HG03103 (cell line): ENCODE measurements at regions not wholly inside any gene's neighbourhood (a gene's known extent, or its start where the extent isn't known, plus 50 kb on each side); places are given as distances from the start of the nearest gene placed in this dataset.
"Not testable (repeated sequence)": the region's sequence is repeated elsewhere in the genome, so short reads cannot be mapped to it uniquely, and the experiment has no call there.

Source experiments
- ATAC-seq: cut with Tn5 transposase; IDR thresholded peaks from one replicate; pipeline ENCODE4 v1.9.1; 2021; ENCODE audit warnings: low read depth; ENCODE audit not compliant: unreplicated experiment

DNA sequence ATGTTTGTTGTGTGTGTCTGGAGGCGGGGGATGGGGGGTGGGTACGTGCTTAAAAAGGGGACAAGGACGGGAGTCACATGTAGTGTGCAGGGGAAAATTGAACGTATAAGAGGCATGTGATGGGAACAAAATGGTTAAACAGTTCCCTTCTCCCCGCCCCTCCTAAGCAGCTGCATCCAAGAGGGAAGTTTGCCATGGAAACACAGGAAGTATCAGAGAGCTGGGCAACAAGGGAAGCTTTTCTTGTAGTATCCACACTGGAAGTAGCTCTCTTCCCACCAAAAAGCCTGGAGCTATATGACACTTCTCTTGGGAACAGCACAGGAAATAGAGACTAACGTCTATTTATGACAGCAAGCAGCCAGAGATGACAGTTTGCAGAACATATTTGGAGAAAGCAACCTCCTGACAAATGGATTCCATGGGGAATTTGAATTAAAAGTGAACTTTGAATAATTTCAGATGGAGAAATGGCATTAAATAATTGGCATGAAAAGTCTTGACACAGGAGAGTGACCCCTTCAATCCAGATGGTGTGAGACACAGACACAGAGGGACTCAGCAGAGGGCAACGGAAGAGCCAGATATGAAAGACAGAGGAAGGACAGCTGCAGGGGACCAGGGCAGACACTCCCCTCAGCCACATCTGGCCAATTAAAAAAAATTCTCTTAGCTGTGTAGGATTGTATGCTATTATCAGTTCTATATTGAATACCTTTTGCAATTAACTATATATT is 294.2 kb upstream of the TBL1XR1 start:
- no peak for ATAC-seq

DNA sequence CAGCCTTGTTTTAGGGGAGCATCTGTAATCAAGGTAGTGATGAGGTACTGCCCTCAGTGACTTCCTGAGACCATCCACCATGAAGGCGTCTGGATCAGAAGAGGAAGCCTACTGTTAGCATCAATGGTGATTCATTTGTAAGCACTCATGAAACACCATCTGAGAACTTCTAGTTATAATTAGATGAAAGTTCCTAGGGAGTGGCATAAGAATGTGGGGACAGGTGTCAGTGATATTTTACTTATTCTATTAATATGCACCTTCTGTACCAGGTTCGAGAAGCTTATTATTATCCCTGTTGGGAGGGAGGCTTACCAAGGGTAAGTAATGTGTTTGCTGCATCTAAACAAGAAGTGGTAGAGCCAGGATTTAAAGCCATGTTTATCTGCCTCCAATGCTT is 295.8 kb upstream of the TBL1XR1 start:
- no peak for ATAC-seq

DNA sequence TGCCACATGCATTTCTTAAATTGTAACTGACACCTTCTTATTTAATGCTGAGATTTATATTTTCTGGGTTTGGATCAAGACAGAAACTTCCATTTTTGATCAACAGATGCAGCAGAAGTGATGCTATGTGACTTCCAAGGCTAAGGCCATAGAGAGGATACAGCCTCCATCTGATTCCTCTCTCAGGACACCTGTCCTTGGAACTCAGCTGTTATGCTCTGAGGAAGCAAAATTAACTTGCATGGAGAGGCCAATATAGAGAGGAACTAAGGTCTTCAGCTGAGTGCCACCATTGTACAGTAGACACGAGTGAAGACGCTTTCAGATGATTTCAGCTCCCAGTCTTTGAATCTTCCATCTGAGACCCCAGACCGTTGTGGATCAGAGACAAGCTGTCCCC is 296.9 kb upstream of the TBL1XR1 start:
- no peak for ATAC-seq

DNA sequence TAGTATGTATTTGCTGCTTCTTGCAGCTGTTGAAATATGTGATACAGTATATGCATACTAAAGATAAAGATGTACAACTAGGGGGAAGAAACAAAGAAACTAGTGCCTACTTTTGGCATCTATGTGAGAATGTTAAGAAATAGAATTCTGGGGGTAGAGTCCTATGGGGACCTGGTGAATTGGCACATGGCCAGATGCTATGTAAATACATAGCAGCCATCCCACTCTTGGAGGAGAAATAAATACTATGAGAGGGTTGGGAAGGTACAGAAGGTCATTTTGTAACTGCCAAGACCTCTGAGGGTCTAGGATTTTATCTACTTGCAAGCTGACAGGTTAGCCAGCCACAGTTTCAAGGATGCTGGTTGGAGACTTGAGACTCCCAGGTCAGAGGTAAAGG is 298.3 kb upstream of the TBL1XR1 start:
- ATAC-seq: no peak

DNA sequence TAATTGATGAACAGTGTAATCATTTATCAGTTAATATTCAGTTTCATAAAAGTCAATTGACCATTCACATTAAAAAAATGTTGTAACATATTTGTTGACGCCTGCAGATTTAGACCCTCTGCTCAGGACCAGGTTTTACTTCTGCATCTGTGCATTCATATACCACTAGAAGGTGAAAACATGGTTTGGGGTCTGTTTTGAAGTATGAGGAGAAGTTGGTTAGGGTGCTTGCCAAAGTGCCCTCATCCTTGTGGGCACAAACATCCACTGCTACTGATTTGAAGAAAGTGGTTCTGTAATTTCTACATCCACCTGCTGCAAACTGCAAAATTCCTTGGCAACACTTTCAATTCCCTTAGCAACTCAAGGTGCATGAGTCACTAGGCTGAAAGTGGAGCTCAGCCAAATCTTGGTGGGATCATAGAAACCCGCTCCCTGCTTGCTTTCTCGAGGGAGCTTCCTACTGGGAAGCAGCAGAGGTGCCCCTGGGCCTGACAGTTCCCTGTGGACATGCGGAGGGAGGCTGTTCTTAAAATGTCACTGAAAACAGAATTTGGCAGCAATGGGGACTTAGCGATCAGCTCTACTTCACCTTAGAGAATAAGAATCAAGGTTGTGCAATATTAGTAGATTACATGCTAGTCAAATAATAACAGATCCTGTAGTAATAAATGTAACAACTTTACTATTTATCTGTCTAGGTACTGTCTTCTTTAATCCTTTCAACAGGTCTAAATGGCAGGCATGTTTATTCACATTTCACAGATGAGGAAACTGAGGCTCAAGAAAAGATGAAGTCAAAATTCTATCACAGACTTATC is 301.0 kb upstream of the TBL1XR1 start:
- no peak for ATAC-seq

DNA sequence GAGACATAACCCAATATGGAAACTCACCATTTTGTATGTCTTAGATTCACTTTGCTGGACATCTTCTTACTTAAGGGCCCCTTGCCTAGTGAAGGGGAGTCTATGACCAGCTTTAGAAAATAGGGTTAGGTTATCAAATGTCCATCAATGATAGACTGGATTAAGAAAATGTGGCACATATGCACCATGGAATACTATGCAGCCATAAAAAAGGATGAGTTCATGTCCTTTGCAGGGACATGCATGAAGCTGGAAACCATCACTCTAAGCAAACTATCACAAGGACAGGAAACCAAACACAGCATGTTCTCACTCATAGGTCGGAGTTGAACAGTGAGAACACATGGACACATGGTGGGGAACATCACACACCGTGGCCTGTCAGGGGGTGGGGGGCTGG is 301.8 kb upstream of the TBL1XR1 start:
- not testable (repeated sequence) for ATAC-seq

DNA sequence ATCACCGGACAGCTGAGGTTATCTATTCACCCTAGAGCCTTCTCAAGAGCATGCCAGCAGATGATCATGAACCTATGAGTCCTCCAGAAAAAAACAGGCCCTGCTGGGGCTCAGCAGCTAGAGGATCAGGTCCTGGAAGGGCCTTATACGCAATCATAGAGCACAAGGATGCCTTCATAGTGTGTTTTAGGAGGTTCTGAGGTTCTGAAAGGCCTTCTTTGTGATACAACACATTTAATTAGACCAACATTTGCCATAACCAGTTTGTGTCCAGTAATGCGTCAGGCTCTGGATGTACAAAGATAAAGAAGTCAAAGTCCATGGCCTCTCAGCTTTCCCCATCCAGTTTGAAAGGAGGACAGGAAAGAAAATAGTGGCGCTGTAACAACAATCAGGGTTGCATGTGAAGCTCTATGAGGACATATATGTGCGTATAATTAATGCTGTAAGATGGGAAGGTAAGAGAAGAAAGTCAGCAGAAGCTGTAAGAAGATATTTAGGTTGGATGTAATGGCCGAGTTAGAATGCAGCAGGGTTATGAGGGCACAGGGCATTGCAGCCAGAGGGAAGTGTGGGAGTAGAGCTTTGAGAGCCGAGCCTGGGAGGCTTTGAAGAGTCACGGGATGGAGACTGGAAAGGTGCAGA is 302.6 kb upstream of the TBL1XR1 start:
- ATAC-seq: no peak

DNA sequence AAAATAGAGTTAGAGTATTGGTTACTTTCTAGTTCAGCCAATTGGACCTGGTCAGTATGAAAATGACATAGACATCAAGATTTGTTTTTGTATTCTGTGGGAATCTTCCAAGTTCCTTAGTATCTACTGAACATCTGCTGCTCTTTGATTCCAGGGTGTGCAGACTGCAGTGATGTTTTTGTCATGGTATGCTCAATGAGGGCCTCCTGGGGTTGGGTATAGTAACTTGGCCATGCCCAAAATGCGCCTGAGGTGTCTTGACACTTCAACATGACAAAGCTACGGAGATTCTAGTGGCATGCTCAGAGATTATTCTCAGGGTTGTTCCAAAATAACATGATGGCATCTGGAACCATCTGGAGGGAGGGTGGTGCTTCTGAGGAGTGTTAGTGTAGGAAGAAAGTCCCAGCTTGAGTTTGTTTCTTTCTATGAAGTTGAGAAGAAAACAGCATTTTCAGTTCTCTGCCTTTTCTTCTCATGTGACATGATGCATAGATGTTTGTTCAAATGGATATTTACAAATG is 313.5 kb upstream of the TBL1XR1 start:
- no peak for ATAC-seq

DNA sequence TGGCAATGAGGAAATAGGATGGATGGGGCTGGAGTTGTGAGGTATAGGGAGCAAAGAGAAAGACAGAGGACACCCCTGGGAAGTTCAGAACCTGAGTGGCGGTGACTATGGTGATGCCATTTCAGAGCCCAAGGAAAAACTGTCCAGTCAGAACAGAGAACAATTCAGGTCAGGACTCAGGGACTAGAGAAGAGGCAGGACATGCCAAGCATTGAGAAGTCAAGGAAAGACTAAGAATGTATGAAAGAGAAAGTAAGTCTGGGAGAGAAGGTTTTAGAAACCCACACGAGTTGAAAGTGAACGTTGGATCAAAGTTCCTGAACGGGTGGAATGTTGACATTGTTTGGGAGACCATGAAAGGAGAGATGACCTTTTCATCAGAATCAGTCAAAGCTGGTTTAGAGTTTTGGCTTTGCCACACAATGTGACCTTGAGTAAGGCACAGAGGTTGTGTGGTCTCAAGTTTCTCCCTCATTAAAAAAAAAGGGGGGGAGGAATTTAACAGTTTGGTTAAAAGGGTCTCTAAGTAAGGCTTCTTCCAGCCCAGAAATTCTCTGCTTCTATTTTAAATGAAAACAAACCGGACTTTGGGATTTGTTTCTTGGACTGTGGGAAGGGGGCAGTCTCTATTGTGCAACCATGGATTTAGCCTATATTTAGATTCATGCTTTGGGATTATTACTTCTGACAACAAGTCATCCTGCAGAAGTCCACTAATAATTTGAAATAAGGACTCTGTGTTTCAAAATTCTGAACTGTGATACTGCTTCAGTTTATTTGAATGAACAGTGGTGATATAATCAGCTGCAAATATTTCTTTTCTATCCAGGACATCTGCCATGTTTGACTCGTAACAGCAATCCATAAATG is 315.9 kb upstream of the TBL1XR1 start:
- ATAC-seq: no peak

DNA sequence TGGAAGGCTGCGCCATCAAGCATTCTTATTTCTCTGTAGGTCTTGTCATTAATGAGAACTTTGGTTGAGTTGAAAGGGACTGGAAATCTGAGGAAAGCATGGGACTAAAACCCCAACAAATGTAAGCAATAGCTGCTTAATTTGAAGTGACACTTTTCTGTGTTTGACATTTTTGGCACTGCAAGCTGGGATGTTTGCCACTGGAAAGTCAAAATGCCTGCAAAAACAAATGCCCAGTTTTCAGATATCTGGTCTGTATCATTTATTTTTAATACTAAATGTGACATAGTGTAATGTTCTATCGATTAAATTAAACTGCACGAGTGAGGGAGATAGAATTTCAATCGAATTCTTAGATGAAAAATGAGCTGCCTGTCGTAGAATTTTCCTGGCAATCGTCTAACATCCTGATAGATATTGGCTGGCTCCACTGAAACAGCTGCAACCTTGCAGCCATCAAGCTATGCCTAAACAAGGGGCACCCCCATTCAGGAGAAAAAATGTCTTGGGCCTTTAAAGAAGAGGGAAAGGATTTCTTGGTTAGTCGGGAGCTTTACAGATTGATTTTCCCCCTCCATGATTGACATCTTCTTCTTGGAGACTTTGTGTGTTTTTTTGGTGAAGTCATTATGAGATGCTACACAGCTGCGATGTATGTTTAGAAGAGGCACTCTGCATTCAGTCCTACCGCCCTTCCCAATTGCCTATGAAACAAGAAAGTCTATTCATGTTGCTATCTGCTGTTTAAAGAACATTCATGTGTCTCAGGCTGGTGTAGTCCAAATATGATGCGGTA is 316.7 kb upstream of the TBL1XR1 start:
- ATAC-seq: no peak

DNA sequence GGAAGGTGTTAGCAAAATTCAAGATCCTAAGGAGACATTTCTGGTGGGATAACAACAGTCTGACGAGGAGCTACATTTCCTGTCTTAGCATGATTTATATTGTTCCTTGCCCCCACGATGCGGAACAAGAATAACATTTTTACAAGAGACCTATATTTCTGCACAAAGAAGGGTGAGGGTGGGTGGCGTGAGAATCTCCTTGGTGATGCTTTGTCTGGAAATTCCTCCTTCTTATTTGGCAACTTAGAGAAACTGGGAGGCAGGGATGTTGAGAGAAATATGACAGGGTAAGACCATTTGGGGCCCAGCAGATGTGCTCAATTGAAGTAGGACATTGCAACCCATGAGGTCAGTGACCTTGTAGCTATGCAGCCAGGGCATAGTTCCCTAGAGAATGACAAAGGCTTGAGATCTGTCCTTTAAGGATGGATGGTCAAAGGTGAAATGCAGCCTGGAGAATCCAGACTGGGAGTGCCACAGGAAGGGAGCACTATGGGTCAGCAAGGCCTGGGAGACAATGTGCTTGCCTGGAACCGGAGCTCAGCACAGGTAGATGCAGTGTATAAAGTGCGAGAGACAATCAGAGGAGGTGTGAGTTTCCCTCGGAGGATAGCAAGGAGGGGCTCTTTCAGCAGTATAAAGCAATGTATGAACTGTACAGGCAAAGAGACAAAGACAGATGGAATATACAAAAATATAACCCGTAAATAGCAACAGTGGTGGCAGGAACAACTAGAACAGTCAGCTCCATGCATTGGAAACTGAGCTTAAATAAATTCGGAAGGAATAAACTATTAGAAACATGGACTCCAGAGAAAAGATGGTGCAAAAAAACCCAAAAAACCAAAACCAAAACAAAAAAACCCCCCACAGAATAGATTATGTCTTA is 317.6 kb upstream of the TBL1XR1 start:
- ATAC-seq: no peak

DNA sequence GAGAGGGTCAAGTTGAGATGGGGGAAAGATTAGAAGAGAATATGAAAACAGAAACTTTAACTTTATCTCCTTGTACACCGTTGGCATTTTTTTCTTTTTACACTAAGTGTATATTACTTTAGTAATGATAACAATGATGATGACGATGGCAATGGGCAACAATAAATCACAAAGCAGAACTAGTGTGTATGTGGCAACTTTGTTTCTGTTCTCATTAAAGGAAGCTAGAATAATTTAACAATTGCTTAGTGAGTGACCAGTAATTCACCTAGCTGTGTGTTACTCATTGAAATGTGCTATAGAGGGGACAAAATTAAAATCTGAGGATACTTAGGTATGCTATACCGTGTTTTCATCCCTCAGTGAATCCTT is 318.5 kb upstream of the TBL1XR1 start:
- no peak for ATAC-seq

DNA sequence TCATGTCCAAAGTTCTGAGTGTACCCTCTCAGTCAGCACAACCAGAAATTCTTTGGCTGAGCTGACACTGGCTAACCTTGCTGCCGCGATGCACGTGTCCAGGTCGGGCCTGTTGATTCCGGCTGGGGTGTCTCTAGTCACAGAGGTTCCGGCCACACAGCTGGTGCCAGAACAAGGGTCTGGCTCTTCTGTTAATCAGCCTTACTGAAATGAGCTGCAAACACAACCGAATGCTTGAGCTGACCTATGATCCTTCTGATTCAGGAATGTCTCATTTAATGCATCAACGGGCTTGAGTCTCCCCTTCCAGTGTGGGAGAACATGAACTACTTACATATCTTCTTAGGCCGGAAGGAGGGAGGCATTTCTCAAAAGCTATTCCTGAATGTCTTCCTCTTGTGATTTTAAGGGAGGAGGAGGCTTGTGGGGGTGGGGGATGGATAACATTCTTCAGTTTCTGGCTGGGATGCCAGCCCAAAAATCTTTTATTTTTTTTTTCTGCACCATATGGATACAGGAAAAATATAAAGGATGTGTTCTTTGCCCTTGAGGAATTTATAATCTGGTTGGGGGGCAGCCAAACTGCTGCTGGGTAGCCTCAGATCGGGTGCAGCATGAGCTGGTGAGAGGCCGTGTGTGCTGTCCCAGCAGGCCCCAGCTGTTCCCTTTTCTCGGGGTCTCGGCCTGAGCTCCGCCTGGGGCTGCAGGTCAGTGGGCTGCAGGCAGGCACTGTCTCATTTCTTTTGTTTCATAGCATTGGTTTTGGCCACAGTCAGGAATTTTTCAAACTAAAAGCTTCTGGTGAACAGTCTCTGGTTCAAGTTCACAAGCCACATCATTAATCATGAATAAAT is 319.1 kb upstream of the TBL1XR1 start:
- ATAC-seq: no peak

DNA sequence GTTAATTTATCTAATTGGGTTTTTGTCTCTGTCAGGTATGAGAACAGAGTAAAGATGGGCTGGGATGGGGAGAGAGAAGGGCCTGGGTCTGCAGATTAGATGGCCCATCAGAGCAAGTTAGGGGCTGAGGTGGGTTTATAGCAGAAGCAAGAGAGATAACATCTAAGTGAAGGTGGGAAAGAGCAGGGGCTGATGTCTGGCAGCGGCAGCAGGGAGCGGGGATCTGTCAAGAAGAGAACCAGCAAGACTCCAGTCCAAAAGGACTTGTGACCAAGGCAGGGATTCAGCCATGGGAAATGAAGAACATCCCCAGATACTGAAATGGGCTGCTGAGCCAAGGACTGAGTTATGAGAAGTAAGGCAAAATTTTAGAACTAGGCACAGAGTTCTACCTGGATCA is 320.6 kb upstream of the TBL1XR1 start:
- ATAC-seq: no peak

DNA sequence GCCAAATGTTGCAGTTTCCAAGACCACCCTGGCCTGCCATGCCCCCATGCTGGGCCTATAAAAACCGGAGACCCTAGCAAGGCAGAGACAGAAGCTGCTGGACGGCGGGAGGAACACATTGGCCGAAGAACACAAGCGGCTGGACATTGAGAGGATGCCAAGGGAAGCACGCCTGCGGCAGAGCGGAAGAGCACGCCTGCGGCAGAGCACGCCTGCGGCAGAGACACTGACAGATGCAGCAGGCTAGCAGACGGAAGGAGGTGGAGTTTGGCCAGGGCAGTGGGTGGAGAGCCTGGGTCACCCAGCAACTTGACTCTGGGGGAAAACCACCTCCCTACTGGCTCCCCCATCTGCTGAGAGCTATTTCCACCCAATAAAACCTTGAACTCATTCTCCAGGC is 322.3 kb upstream of the TBL1XR1 start:
- ATAC-seq: no peak

DNA sequence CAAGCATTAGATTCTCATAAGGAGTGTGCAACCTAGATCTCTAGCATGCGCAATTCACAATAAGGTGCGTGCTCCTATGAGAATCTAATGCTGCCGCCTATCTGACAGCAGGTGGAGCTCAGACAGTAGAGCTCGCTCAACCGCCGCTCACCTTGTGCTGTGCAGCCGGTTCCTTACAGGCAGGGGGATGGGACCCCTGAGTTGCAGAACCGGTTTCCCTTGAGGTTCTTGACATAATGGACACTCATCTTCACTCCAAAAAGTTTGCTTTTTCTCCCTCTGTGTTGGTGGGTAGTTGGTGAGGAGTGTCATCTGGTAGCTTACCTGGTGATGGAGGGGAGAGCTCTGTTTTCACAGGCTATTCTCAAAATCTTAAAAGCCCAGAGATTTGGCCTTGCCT is 324.0 kb upstream of the TBL1XR1 start:
- no peak for ATAC-seq

DNA sequence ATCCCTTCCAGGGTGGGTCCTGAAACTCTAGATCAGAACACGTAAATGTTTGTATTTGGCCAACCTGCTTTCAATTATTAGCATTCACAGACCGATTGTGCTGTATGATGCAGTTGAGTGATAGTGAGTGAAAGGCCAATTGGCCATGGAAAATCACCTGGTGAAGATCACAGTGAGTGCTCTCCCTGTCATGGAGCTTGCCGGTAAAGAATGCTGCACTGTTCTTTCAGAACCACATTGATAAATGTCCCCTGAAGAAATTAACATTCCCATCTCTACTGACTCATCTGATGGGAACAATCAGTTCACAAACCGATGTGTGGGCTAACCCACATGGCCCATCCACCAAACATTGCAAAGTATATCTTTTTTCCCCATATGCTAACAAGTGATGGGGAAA is 324.8 kb upstream of the TBL1XR1 start:
- ATAC-seq: no peak
